ENCODE measurements at regions not wholly inside any gene's neighbourhood (a gene's known extent, or its start where the extent isn't known, plus 50 kb on each side); places are given as distances from the start of the nearest gene placed in this dataset.

DNA sequence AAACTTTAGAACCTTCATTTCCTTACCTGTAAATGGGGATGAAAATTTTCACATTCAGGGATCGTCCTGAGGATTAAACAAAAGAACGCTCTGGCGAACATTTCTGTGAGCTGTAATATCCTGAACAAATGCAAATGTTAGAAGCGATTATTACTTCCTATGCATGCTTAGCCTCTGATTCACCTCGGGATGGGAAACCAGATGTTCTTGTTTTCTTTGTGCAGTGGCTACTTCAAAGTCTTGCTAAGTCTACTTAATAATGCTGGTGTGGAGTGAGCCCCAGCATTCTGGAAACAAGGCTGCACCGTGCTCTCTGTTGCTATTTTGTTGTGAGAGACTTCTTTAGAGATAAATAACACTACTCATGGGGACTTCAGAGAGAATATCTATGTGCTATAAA, 119.1 kb upstream of the PELI1 start:
- no peak overlapping the region for H3K27ac Mint-ChIP-seq (ENCODE audit: unreplicated experiment)
- H3K4me3 Mint-ChIP-seq (ENCODE audit: unreplicated experiment): no peak overlapping the region
- H3K27me3 Mint-ChIP-seq (ENCODE audit: unreplicated experiment): no peaks in the 10 kb centered on the region
- no peak for DNase-seq (ENCODE audit: extremely low spot score, unreplicated experiment)
- H3K9me3 Mint-ChIP-seq (ENCODE audit: unreplicated experiment): no peaks in the 10 kb centered on the region
- H3K4me1 Mint-ChIP-seq (ENCODE audit: unreplicated experiment): peaks cover 53% of the 10 kb centered on the region
- TF ChIP-seq CTCF (IDR thresholded peaks at IDR 0.05): no peak
- no peaks in the 10 kb centered on the region for H3K36me3 Mint-ChIP-seq (ENCODE audit: unreplicated experiment)

- DNase-seq (ENCODE audit: extremely low spot score, unreplicated experiment): no peak
- Mint-ChIP-seq H3K27me3 (ENCODE audit: unreplicated experiment) (no peaks in the 10 kb centered on the region), H3K4me3 (ENCODE audit: unreplicated experiment) (no peak overlapping the region), H3K9me3 (ENCODE audit: unreplicated experiment) (peaks cover 3% of the 10 kb centered on the region), H3K36me3 (ENCODE audit: unreplicated experiment) (no peaks in the 10 kb centered on the region), H3K4me1 (ENCODE audit: unreplicated experiment) (peaks cover 33% of the 10 kb centered on the region), H3K27ac (ENCODE audit: unreplicated experiment) (peak overlapping the region; percentile 70)
- TF ChIP-seq CTCF (IDR thresholded peaks at IDR 0.05): no peak
Observed at GRCh38 chr2:64267699-64268098, 123.5 kb upstream of the PELI1 start.

DNA sequence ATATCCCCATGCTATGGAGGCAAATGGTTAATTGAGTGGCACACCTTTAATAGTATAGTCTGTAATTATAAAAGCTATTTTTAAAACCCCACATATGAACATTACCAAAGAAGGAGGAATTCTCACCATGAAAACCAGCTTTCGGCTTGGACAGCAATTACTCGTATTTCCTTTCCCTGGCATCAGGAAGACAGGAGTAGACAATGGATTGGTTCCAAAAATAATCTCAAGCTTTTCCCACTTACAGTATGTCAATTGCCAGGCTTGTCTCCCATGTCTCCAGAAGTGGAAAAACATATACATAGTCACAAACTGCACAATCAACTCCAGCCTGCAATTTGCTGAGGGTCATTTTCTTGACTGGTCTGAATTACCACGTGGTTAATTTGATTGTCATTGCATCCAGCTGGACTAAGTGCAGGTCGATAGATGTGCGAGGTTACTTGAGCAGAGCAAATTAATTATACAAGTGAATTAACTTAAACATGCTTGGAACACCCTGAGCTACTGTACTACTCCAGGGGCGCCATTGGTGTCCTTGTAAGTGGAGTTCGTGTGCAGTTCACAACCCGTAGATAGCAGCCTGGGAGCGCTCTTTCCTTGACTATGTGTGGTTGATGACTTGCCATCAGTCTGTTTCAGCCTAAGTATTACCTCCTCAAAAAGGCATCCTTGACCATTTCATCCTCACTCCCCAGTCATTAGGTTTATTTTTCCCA, 124.3 kb upstream of the PELI1 start:
- no peaks in the 10 kb centered on the region for H3K36me3 Mint-ChIP-seq (ENCODE audit: unreplicated experiment)
- TF ChIP-seq CTCF (IDR thresholded peaks at IDR 0.05): no peak
- H3K9me3 Mint-ChIP-seq (ENCODE audit: unreplicated experiment): peaks cover 3% of the 10 kb centered on the region
- no peak overlapping the region for H3K4me3 Mint-ChIP-seq (ENCODE audit: unreplicated experiment)
- H3K27ac Mint-ChIP-seq (ENCODE audit: unreplicated experiment): peak overlapping the region; percentile 70
- H3K4me1 Mint-ChIP-seq (ENCODE audit: unreplicated experiment): peaks cover 34% of the 10 kb centered on the region
- no peak for DNase-seq (ENCODE audit: extremely low spot score, unreplicated experiment)
- no peaks in the 10 kb centered on the region for H3K27me3 Mint-ChIP-seq (ENCODE audit: unreplicated experiment)

DNA sequence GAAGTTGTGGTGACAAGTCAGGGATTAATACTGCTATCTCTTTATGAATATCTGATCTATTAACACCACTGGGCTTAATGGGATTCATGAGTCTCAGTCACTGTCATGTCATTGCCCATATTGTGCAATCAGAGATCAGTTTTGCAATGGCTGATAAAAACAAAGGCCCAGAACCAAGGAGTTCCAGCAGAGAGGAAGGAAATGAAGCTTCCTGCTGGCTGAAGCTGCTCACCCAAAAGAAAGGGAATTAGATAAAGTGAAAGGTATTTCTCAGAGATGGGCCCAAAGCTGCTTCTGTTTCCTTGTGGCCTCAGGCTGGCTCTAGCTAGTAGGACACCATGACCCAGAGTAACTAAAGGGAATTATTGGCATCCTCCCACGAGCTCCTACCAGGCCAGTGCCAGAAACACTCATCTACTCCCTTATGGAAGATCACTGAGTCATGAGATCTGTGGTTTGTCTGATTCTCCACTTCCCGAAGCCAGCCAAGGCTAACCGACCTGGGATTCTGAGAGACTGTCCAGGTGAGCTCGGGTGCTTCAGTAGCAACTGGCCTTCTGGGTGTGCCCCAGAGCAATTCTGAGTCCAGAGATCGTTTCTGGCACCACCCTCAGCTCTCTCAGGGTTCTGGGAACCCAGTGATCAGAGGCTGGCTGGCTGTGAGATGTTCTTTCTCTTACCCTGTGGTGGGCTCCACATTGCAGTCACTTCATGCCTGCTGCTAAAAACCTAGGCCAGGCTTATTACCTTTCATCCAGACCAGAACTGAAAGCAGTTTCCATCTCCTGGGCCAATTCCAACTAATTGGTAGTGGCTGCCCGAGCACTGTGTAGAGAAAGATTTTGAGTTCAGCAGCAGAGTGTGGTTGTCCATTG, 129.5 kb upstream of the PELI1 start:
- peaks cover 51% of the 10 kb centered on the region for H3K4me1 Mint-ChIP-seq (ENCODE audit: unreplicated experiment)

More for the DNA sequence above, 129.5 kb upstream of the PELI1 start:
- no peaks in the 10 kb centered on the region for H3K36me3 Mint-ChIP-seq (ENCODE audit: unreplicated experiment)
- peak overlapping the region; percentile 87 for H3K27ac Mint-ChIP-seq (ENCODE audit: unreplicated experiment)
- H3K27me3 Mint-ChIP-seq (ENCODE audit: unreplicated experiment): no peaks in the 10 kb centered on the region
- no peak overlapping the region for H3K4me3 Mint-ChIP-seq (ENCODE audit: unreplicated experiment)
- no peak for TF ChIP-seq CTCF (IDR thresholded peaks at IDR 0.05)
- peaks cover 3% of the 10 kb centered on the region for H3K9me3 Mint-ChIP-seq (ENCODE audit: unreplicated experiment)
- no peak for DNase-seq (ENCODE audit: extremely low spot score, unreplicated experiment)
